Kidney (tissue), 13 donors: ENCODE measurements at regions not wholly inside any gene's neighbourhood (a gene's known extent, or its start where the extent isn't known, plus 50 kb on each side); places are given as distances from the start of the nearest gene placed in this dataset.
A peak's percentile ranks its signal among the peaks of the same experiment; 100 is the strongest.

ENCODE experiments used
- DNase-seq, 5 donors: peaks; one replicate each; pipeline ENCODE4 v3.0.0-alpha.2; 2013 to 2020
- FAIRE-seq: peaks from 2 replicates; lab custom pipeline; 2012; peaks lifted over from hg19 to GRCh38; lab: Jason Lieb, UNC
- H3K27ac ChIP-seq, 2 donors: one replicate each; pipeline ENCODE4 v1.7.0; 2013; ENCODE audit warnings: low read depth in 2 of 2, low read length in 2 of 2, inconsistent platforms in 1 of 2
- H3K27me3 ChIP-seq: one replicate; pipeline ENCODE4 v1.7.1; 2013; ENCODE audit warnings: low read length, inconsistent platforms; ENCODE audit not compliant: control insufficient read depth, insufficient read depth
- H3K36me3 ChIP-seq, 3 donors: one replicate each; pipeline versions ENCODE4 v1.7.0 to v1.7.1; 2013; ENCODE audit warnings: low read length in 3 of 3, control low read depth in 1 of 3, inconsistent platforms in 1 of 3; ENCODE audit not compliant: insufficient read depth in 3 of 3, control insufficient read depth in 2 of 3
- H3K4me1 ChIP-seq, 3 donors: one replicate each; pipeline versions ENCODE4 v1.7.0 to v1.7.1; 2013; ENCODE audit warnings: low read length in 3 of 3, inconsistent platforms in 1 of 3, low read depth in 1 of 3; ENCODE audit not compliant: control insufficient read depth in 2 of 3, insufficient read depth in 2 of 3
- H3K4me3 ChIP-seq, 3 donors: one replicate each; pipeline versions ENCODE4 v1.7.0 to v1.8.1; 2013; ENCODE audit warnings: low read length in 3 of 3, control low read depth in 1 of 3, inconsistent platforms in 1 of 3
- H3K9ac ChIP-seq, 3 donors: one replicate each; pipeline versions ENCODE4 v1.7.0 to v1.7.1; 2013; ENCODE audit warnings: low read length in 3 of 3, control low read depth in 1 of 3, inconsistent platforms in 1 of 3
- H3K9me3 ChIP-seq, 3 donors: one replicate each; pipeline versions ENCODE4 v1.7.0 to v1.7.1; 2013; ENCODE audit warnings: low read length in 3 of 3, control low read depth in 1 of 3, inconsistent platforms in 1 of 3; ENCODE audit not compliant: control insufficient read depth in 2 of 3, insufficient read depth in 1 of 3
- intact Hi-C: fragments of 100-400 bp; cut with DNase I; formaldehyde crosslinking; loops from one replicate; pipeline ENCODE4 v1.11.1; 2022
- TF ChIP-seq, protein P1 (sequence below): IDR thresholded peaks from 3 replicates; pipeline ENCODE4 v1.5.1; 2012; ENCODE audit warnings: mild to moderate bottlenecking, moderate library complexity, borderline replicate concordance; ENCODE audit not compliant: insufficient read depth; ENCODE audit errors: extremely low read depth
- donor health status: control.
- donor health status: control.
- donor health status: control.
- donor health status: control.
- donor health status: control.
- donor health status: DM: yes; HTN: yes; CAD: no.
- donor health status: Normal renal cell carcinoma (clear cell type).

DNA sequence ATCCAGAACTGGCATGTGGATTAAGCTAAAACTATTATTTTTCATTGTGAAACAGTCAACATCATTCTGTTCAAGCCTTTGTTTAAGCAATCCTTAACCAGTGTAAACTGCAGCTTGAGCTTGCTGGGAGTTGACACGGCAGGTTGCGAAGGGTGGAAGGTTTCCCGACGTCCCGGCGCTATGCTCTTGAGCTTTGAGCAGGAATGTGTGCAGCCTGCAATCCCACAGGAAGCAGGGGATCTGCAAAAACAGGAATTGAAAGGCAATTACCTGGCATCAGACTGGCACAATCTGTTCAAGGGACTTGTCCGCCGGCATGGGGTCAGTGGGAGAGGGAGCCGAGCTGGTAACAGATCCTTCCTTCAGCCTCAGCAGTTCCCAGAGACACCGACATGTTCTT is 586.7 kb upstream of the SGCG start:
- intact Hi-C loops = no loop called here
- Histone ChIP-seq H3K9ac (no peak overlapping the region), H3K9me3 (no peaks in the 10 kb centered on the region), H3K36me3 (no peaks in the 10 kb centered on the region), H3K27ac (no peak overlapping the region), H3K4me3 (no peak overlapping the region), H3K4me1 (no peaks in the 10 kb centered on the region), H3K27me3 (no peaks in the 10 kb centered on the region)
- TF ChIP-seq, protein P1, sequence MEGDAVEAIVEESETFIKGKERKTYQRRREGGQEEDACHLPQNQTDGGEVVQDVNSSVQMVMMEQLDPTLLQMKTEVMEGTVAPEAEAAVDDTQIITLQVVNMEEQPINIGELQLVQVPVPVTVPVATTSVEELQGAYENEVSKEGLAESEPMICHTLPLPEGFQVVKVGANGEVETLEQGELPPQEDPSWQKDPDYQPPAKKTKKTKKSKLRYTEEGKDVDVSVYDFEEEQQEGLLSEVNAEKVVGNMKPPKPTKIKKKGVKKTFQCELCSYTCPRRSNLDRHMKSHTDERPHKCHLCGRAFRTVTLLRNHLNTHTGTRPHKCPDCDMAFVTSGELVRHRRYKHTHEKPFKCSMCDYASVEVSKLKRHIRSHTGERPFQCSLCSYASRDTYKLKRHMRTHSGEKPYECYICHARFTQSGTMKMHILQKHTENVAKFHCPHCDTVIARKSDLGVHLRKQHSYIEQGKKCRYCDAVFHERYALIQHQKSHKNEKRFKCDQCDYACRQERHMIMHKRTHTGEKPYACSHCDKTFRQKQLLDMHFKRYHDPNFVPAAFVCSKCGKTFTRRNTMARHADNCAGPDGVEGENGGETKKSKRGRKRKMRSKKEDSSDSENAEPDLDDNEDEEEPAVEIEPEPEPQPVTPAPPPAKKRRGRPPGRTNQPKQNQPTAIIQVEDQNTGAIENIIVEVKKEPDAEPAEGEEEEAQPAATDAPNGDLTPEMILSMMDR = no peak
- peak in 1 of 5 donors; percentile 1 for DNase-seq
- FAIRE-seq = no peak

DNA sequence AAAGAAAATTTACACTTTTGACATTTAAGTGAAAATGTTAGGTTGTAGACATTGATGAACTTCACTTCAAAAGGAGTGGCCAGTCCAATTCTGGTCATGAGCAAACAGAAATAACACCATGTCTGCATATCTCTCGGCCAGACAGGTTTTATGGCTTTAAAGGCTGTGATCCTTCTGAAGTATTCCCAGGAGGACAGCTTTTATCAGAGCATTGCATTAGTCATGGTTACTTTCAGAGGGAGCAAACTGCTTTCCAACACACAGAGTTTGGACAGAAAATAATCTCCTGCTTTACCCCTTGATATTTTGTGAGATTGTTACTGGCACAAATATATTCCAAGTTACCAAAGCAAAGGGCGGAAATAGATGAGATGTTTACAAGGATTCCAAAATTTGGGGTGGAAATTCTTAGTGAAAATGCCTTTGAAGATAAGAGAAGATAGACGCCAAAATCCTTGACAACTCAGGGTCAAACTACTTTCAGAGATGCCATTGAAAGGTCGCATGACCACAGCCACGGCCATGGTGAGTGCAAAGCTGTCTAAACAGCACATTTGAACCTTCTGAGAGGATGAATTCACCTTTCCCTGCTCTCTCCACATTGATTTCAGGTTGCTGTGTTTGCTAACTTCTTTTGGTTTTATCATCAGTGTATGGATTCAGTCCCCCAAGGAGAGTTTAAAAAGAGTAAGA is 584.5 kb upstream of the SGCG start:
- H3K27ac ChIP-seq = no peak overlapping the region
- intact Hi-C loops = no loop called here
- no peak for FAIRE-seq

DNA sequence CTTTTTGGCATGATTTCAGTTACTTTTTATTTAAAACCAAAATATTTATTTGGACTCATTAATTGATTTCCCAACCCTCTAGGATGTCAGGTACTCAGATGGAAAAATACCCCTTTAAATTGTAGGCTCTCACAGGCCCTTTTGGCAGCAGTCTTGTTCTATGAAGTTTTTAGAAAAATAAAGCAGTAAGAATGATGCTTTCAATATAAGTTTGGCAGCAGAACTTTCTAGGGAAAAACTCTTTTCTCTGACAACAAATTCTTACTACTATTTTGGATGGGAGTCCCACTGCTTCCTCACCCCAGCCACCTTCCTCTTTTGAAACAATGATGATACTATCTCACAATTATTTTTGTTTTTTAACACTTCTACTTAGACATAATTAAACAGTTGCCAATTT is 581.6 kb upstream of the SGCG start:
- Histone ChIP-seq H3K27ac (no peak overlapping the region), H3K4me3 (no peak overlapping the region), H3K36me3 (no peaks in the 10 kb centered on the region), H3K9ac (no peak overlapping the region), H3K9me3 (no peaks in the 10 kb centered on the region), H3K27me3 (no peaks in the 10 kb centered on the region), H3K4me1 (no peaks in the 10 kb centered on the region)
- no peak for FAIRE-seq
- no peak for DNase-seq
- TF ChIP-seq, protein P1 = no peak
- intact Hi-C loops = no loop called here

More for the DNA sequence above, 584.5 kb upstream of the SGCG start:
- no peaks in the 10 kb centered on the region for H3K27me3 ChIP-seq
- no peak overlapping the region for H3K4me3 ChIP-seq
- no peaks in the 10 kb centered on the region for H3K4me1 ChIP-seq
- no peak overlapping the region for H3K9ac ChIP-seq
- H3K36me3 ChIP-seq = no peaks in the 10 kb centered on the region
- peak in 1 of 5 donors; percentile 1 for DNase-seq
- TF ChIP-seq, protein P1 = no peak
- no peaks in the 10 kb centered on the region for H3K9me3 ChIP-seq

DNA sequence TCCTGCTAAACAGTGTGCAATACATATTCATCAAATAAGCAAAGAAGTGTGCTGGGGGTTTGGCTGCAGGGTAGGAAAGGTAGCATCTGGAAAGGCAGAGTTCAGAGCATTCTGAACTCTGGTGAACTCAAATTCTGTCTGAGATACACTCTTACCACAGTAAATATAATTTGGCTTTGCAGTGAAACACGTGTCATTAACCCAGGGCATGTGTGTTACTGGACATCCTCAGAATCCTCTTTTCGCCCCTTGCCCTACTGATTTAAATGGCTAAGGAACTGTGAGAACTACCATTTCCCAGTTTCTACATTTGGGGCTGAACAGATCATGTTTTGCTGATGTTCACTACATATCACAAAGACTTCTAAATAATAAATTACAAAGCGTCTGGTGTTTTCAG is 562.8 kb upstream of the SGCG start:
- TF ChIP-seq, protein P1 = no peak
- Histone ChIP-seq H3K36me3 (no peaks in the 10 kb centered on the region), H3K27ac (no peak overlapping the region), H3K27me3 (no peaks in the 10 kb centered on the region), H3K4me1 (no peaks in the 10 kb centered on the region), H3K9ac (no peak overlapping the region), H3K9me3 (no peaks in the 10 kb centered on the region), H3K4me3 (no peak overlapping the region)
- FAIRE-seq = no peak
- DNase-seq = no peak
- intact Hi-C loops = no loop called here
